Immature natural killer cell (primary cell): ENCODE measurements at regions not wholly inside any gene's neighbourhood (a gene's known extent, or its start where the extent isn't known, plus 50 kb on each side); places are given as distances from the start of the nearest gene placed in this dataset.
A peak's percentile ranks its signal among the peaks of the same experiment; 100 is the strongest.

Experiments
- DNase-seq, 3 donors: peaks; one replicate each; pipeline ENCODE4 v3.0.0; 2022; ENCODE audit warnings: mixed read lengths in 1 of 3
- H3K27ac Mint-ChIP-seq, 6 donors: one replicate each; pipeline ENCODE4 v1.8.0; 2020; ENCODE audit warnings: mixed read lengths in 6 of 6, mild to moderate bottlenecking in 5 of 6, inconsistent platforms in 4 of 6, moderate library complexity in 3 of 6
- H3K27me3 Mint-ChIP-seq, 3 donors: one replicate each; pipeline ENCODE4 v1.8.0; 2020 to 2021; ENCODE audit warnings: low read depth in 3 of 3, mild to moderate bottlenecking in 3 of 3, mixed read lengths in 3 of 3, moderate library complexity in 3 of 3, inconsistent platforms in 1 of 3
- H3K36me3 Mint-ChIP-seq, 3 donors: one replicate each; pipeline ENCODE4 v1.8.0; 2020; ENCODE audit warnings: mixed read lengths in 3 of 3, inconsistent platforms in 2 of 3, mild to moderate bottlenecking in 2 of 3
- H3K4me1 Mint-ChIP-seq, 2 donors: one replicate each; pipeline ENCODE4 v1.8.0; 2020; ENCODE audit warnings: inconsistent platforms in 2 of 2, mild to moderate bottlenecking in 2 of 2, mixed read lengths in 2 of 2, moderate library complexity in 1 of 2
- H3K4me3 Mint-ChIP-seq, 5 donors: one replicate each; pipeline ENCODE4 v1.8.0; 2020; ENCODE audit warnings: mild to moderate bottlenecking in 5 of 5, mixed read lengths in 5 of 5, inconsistent platforms in 3 of 5, moderate library complexity in 3 of 5
- H3K9me3 Mint-ChIP-seq, 6 donors: one replicate each; pipeline ENCODE4 v1.8.0; 2020; ENCODE audit warnings: mild to moderate bottlenecking in 6 of 6, mixed read lengths in 6 of 6, inconsistent platforms in 4 of 6, moderate library complexity in 3 of 6

GRCh38 chr15:85307687-85308045, 72.7 kb upstream of the AKAP13 start:
- H3K27me3 Mint-ChIP-seq, result peaks cover 0 to 6% (median 5%) of the 10 kb centered on the region in 3 donors
- H3K27ac Mint-ChIP-seq, result no peak overlapping the region
- no peaks in the 10 kb centered on the region for H3K4me1 Mint-ChIP-seq
- no peak overlapping the region for H3K4me3 Mint-ChIP-seq
- DNase-seq, result no peak
- H3K36me3 Mint-ChIP-seq, result no peaks in the 10 kb centered on the region
- H3K9me3 Mint-ChIP-seq, result no peaks in the 10 kb centered on the region

DNA sequence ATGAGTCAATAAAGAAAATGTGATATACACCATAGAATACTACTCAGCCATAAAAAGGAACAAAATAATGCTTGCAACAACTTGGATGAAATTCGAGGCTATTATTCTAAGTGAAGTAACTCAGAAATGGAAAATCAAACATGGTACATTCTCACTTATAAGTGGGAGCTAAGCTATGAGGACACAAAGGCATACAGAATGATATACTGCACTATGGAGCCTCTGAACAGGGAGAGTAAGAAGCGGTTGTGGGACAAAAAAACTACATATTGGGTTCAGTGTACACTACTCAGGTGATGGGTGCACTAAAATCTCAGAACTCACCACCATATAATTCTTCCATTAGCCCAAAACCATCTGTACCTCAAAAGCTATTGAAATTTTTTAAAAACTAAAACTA, 68.8 kb upstream of the AKAP13 start:
- H3K4me1 Mint-ChIP-seq, result no peaks in the 10 kb centered on the region
- no peak for DNase-seq
- no peaks in the 10 kb centered on the region for H3K36me3 Mint-ChIP-seq
- H3K4me3 Mint-ChIP-seq, result no peak overlapping the region
- peaks cover 2 to 6% (median 5%) of the 10 kb centered on the region in 3 donors for H3K27me3 Mint-ChIP-seq
- H3K9me3 Mint-ChIP-seq, result no peaks in the 10 kb centered on the region
- H3K27ac Mint-ChIP-seq, result no peak overlapping the region

- H3K4me3 Mint-ChIP-seq, result no peak overlapping the region
- no peak overlapping the region for H3K27ac Mint-ChIP-seq
Measured at GRCh38 chr15:85312486-85312885, 67.9 kb upstream of the AKAP13 start.

GRCh38 chr15:85312929-85313331, 67.5 kb upstream of the AKAP13 start:
- no peak overlapping the region for H3K4me3 Mint-ChIP-seq
- no peaks in the 10 kb centered on the region for H3K36me3 Mint-ChIP-seq
- H3K27me3 Mint-ChIP-seq, result peaks cover 2 to 6% (median 5%) of the 10 kb centered on the region in 3 donors
- H3K4me1 Mint-ChIP-seq, result no peaks in the 10 kb centered on the region
- no peaks in the 10 kb centered on the region for H3K9me3 Mint-ChIP-seq
- H3K27ac Mint-ChIP-seq, result no peak overlapping the region
- no peak for DNase-seq

More at GRCh38 chr15:85312486-85312885, 67.9 kb upstream of the AKAP13 start:
- no peak for DNase-seq
- no peaks in the 10 kb centered on the region for H3K4me1 Mint-ChIP-seq
- no peaks in the 10 kb centered on the region for H3K36me3 Mint-ChIP-seq
- H3K27me3 Mint-ChIP-seq, result peaks cover 2 to 6% (median 5%) of the 10 kb centered on the region in 3 donors
- no peaks in the 10 kb centered on the region for H3K9me3 Mint-ChIP-seq

GRCh38 chr15:85313339-85313738, 67.1 kb upstream of the AKAP13 start:
- peaks cover 1 to 6% (median 2%) of the 10 kb centered on the region in 3 donors for H3K27me3 Mint-ChIP-seq
- no peaks in the 10 kb centered on the region for H3K36me3 Mint-ChIP-seq
- no peak overlapping the region for H3K27ac Mint-ChIP-seq
- no peak for DNase-seq
- H3K4me1 Mint-ChIP-seq, result peaks cover 3 to 4% of the 10 kb centered on the region in 2 donors
- H3K9me3 Mint-ChIP-seq, result no peaks in the 10 kb centered on the region
- no peak overlapping the region for H3K4me3 Mint-ChIP-seq

DNA sequence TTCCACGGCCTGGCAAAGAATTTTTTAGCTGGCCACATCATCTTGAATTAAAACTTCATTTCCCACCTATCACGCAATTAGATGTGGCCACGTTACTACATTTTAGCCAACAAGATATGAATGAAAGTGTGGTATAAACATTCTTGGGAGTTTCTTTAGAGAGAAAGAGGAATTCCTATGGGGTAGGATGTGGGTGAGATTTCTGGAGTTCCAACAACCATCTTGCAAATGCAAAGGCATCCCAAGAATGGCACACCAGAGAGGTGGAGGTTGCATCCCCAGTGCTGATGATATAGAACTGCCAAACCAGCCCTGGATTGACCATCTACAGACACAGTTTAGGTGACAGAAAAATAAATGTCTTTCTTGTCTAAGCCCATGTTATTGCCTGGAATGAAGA, 66.3 kb upstream of the AKAP13 start:
- peaks cover 0 to 4% (median 2%) of the 10 kb centered on the region in 3 donors for H3K27me3 Mint-ChIP-seq
- H3K9me3 Mint-ChIP-seq, result no peaks in the 10 kb centered on the region
- H3K36me3 Mint-ChIP-seq, result no peaks in the 10 kb centered on the region
- H3K27ac Mint-ChIP-seq, result no peak overlapping the region
- H3K4me3 Mint-ChIP-seq, result no peak overlapping the region
- peaks cover 6 to 8% of the 10 kb centered on the region in 2 donors for H3K4me1 Mint-ChIP-seq
- DNase-seq, result no peak

GRCh38 chr15:85314633-85315032, 65.8 kb upstream of the AKAP13 start:
- no peak for DNase-seq
- Mint-ChIP-seq H3K4me1 (peaks cover 6 to 8% of the 10 kb centered on the region in 2 donors), H3K27ac (no peak overlapping the region)

GRCh38 chr15:85316244-85316934, 64.0 kb upstream of the AKAP13 start:
- peaks cover 6 to 8% of the 10 kb centered on the region in 2 donors for H3K4me1 Mint-ChIP-seq
- no peaks in the 10 kb centered on the region for H3K9me3 Mint-ChIP-seq
- peaks cover 2 to 5% (median 2%) of the 10 kb centered on the region in 3 donors for H3K27me3 Mint-ChIP-seq
- H3K27ac Mint-ChIP-seq, result no peak overlapping the region
- DNase-seq, result no peak
- H3K4me3 Mint-ChIP-seq, result no peak overlapping the region
- H3K36me3 Mint-ChIP-seq, result no peaks in the 10 kb centered on the region

More at GRCh38 chr15:85314633-85315032, 65.8 kb upstream of the AKAP13 start:
- H3K27me3 Mint-ChIP-seq, result peaks cover 0 to 3% (median 2%) of the 10 kb centered on the region in 3 donors
- H3K4me3 Mint-ChIP-seq, result no peak overlapping the region
- no peaks in the 10 kb centered on the region for H3K36me3 Mint-ChIP-seq
- H3K9me3 Mint-ChIP-seq, result no peaks in the 10 kb centered on the region

GRCh38 chr15:85318048-85318731, 62.2 kb upstream of the AKAP13 start:
- DNase-seq, result no peak
- Mint-ChIP-seq H3K9me3 (peaks cover 0 to 1% (median 0%) of the 10 kb centered on the region in 6 donors), H3K4me1 (peaks cover 6 to 8% of the 10 kb centered on the region in 2 donors), H3K4me3 (no peak overlapping the region), H3K36me3 (no peaks in the 10 kb centered on the region), H3K27me3 (peaks cover 2 to 4% (median 2%) of the 10 kb centered on the region in 3 donors), H3K27ac (no peak overlapping the region)

DNA sequence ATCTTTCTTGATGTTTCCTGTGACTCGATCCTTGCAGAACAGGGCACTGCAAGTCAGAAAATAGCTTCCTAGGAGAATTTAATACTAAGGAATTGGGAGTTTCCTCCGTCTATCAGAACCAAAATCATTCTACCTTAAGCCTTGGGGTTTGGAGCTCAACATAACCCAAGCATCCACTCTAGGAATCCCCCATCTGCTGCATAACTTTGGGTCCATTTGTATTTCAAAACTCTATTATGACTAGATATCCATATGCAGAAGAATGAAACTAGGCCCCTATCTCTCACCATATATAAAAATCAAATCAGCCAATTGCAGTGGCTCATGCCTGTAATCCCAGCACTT, 61.7 kb upstream of the AKAP13 start:
- Mint-ChIP-seq H3K4me1 (peaks cover 6 to 8% of the 10 kb centered on the region in 2 donors), H3K27ac (no peak overlapping the region), H3K27me3 (peaks cover 2 to 4% (median 2%) of the 10 kb centered on the region in 3 donors), H3K36me3 (no peaks in the 10 kb centered on the region), H3K9me3 (peaks cover 0 to 1% (median 0%) of the 10 kb centered on the region in 6 donors), H3K4me3 (no peak overlapping the region)
- DNase-seq, result no peak

GRCh38 chr15:85324202-85324601, 56.2 kb upstream of the AKAP13 start:
- Mint-ChIP-seq H3K4me1 (no peaks in the 10 kb centered on the region), H3K27me3 (peaks cover 0 to 5% (median 2%) of the 10 kb centered on the region in 3 donors), H3K9me3 (peaks cover 0 to 1% (median 0%) of the 10 kb centered on the region in 6 donors), H3K36me3 (no peaks in the 10 kb centered on the region), H3K4me3 (no peak overlapping the region), H3K27ac (no peak overlapping the region)
- DNase-seq, result no peak

- Mint-ChIP-seq H3K27ac (no peak overlapping the region), H3K4me1 (peaks cover 16% of the 10 kb centered on the region in 2 donors), H3K36me3 (no peaks in the 10 kb centered on the region), H3K9me3 (peaks cover 0 to 1% (median 0%) of the 10 kb centered on the region in 6 donors), H3K4me3 (no peak overlapping the region), H3K27me3 (peaks cover 0 to 5% (median 0%) of the 10 kb centered on the region in 3 donors)
- no peak for DNase-seq
Measured at GRCh38 chr15:85325834-85326233, 54.6 kb upstream of the AKAP13 start.

DNA sequence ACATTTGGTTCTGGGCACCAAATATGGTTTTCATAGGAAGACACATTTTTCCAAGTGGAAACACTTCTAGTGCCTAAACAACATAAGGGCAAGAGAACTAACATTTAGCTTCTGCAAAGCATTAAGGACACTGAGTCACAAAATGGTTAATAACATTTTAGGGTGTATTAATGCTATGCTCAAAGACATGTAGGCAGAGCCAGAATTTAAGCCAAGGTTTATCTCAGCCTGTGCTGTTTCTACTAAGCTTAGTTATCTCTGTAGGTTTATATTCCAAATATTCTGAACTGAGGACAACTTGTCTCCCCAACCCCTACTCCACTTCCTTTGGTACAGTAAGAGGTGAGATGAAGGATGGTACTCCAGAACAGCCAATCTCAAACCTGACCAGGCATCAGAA, 54.1 kb upstream of the AKAP13 start:
- Mint-ChIP-seq H3K4me3 (no peak overlapping the region), H3K27ac (no peak overlapping the region), H3K4me1 (peaks cover 21% of the 10 kb centered on the region in 2 donors), H3K9me3 (peaks cover 0 to 1% (median 0%) of the 10 kb centered on the region in 6 donors), H3K27me3 (peaks cover 0 to 3% (median 0%) of the 10 kb centered on the region in 3 donors), H3K36me3 (no peaks in the 10 kb centered on the region)
- DNase-seq, result no peak

DNA sequence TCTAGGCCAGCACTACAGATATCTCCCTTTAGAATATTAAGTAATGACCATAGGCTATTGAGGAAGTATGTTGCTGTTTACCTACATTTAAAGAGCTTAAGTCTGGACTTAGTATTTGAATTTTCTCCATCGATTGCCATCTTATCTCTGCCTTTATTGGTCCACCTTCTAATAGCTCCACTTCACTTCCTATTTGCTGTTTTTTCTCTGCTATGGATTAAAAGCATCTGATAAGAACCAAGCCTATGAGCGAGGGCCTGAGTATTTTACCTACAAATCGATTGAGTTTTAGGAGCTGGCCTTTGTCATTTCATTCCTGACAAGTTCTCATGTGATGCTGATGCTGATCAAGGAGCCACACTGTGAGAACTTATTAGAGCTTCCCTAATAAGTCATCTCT, 52.6 kb upstream of the AKAP13 start:
- peaks cover 26% of the 10 kb centered on the region in 2 donors for H3K4me1 Mint-ChIP-seq
- no peak for DNase-seq
- H3K4me3 Mint-ChIP-seq, result no peak overlapping the region
- H3K36me3 Mint-ChIP-seq, result no peaks in the 10 kb centered on the region
- peaks cover 0 to 3% (median 2%) of the 10 kb centered on the region in 3 donors for H3K27me3 Mint-ChIP-seq
- peak overlapping the region in 1 of 6 donors; percentile 25 for H3K27ac Mint-ChIP-seq
- peaks cover 0 to under 1% (median 0%) of the 10 kb centered on the region in 6 donors for H3K9me3 Mint-ChIP-seq
